GM19455 (cell line): ENCODE measurements at regions not wholly inside any gene's neighbourhood (a gene's known extent, or its start where the extent isn't known, plus 50 kb on each side); places are given as distances from the start of the nearest gene placed in this dataset.

Source experiments
- ATAC-seq: cut with Tn5 transposase; IDR thresholded peaks from one replicate; pipeline ENCODE4 v1.9.1; 2021; ENCODE audit not compliant: unreplicated experiment

GRCh38 chr4:82038936-82039335, 334.9 kb downstream of the HNRNPD start:
- ATAC-seq = no peak

DNA sequence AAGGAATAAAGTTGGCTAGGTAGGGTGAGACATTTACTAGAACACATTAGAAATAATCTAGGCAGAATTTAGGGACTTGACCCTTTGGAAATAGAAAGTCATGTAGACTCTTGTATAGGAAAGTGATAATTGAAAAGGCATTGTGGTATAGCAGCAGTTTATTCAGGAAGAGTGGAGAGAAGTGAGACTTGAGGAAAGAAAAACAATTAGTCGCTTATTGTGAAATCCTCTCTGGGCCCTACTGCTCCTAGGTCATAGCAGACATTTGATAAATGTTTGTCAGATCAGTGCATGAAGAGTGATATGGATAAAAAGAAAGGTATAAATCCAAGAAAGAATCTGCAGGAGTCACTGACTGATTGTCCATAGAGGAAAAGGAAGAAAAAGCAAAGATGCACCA, 337.6 kb downstream of the HNRNPD start:
- no peak for ATAC-seq

DNA sequence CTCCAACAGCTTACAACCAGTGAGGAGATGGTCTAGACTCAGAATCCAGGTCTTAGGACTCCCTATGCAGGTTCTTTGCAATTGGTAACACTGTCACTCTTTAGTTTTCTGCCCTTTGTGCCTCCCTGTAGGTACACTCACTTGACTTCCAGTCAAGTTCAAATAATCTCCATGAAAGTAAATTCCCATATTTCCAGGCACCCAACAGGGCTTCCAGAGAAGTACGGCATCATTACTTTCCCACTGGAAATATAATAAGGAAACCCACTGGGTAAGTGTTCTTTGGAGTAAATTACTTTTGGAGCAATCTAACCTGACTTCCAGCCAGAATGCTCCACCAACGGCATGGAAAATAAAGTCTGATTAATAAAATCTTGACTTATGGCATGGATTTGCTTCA, 338.9 kb downstream of the HNRNPD start:
- ATAC-seq = no peak

- no peak for ATAC-seq
Observed at GRCh38 chr4:82033862-82034261, 339.9 kb downstream of the HNRNPD start.

GRCh38 chr4:82031376-82031927, 342.3 kb downstream of the HNRNPD start:
- no peak for ATAC-seq

GRCh38 chr4:82017680-82018079, 356.1 kb downstream of the HNRNPD start:
- no peak for ATAC-seq

DNA sequence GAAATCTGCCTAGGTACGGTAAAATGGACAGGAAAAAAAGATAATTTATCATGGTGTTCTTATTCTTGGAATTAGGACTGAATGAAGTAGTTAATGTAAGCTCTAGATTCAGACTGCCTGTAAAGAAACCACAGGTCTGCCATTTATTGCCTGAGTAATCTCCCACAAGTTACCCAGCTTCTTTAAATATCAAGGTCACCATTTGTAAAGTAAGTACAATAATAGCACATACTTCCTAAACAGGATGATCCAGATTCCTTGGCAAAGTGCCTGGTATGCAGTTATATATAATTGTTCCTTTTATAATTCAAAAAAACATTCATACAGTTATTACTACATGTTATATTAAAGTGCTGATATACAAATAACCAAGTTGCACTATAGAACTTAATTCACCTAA, 368.6 kb downstream of the HNRNPD start:
- no peak for ATAC-seq

GRCh38 chr4:81997313-81997712, 376.5 kb downstream of the HNRNPD start:
- no peak for ATAC-seq

DNA sequence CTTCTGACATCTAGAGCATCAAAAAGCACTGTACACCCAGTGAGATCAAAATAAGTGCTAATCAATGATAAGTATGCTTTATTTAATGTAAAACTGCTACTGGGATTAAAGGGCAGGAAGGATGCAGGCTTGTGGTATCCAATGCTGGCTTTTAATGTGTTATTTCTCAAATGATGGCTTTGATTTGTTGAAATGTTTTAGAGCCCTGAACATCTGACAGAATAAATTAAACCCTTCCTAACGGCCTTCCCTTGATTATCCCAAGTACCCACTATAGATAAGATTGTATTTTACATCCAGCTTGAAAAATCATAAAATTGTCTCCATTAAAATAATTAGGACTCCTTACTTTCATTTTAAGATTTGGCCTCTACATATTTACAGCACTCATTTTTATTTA, 382.9 kb downstream of the HNRNPD start:
- no peak for ATAC-seq

DNA sequence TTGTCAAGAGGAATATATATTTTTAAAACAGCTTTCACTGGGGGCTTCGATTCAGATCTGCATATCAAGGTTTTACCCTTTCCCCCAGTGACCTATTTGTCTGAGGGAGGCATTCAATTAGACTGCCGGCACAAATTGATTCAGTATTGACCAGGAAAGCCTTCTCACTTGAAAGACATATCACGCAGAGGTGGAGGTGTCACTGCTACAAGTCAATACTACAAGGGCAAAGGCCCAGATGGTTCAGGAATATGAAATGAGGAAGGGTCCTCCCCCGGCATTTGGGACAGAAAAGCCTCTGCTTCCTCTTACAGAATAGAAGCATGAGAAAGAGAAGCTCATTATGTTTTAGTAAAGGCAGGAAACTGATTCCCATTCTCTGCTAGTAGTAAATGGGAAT, 383.6 kb downstream of the HNRNPD start:
- ATAC-seq = no peak

GRCh38 chr4:81989202-81989601, 384.6 kb downstream of the HNRNPD start:
- no peak for ATAC-seq

GRCh38 chr4:81988178-81988577, 385.6 kb downstream of the HNRNPD start:
- ATAC-seq = no peak

DNA sequence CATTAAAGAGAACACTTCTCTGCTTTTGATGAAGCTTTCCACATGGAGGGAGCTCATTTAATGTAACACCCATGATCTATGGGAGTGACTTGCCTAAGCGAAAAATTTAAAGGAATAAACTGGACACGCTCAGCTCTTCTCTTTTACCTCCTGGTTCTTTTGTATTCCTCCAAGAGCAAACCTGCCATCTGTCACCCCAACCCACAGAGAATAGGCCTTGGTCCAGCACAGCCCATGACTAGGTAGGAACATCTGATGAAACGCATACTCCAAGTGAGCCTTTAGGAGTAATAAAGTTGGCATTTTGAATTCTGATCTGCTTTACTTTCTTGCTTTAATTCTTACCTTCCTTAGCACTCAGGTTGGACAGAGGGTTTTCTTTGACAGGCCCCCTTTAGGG, 389.0 kb downstream of the HNRNPD start:
- no peak for ATAC-seq

- no peak for ATAC-seq
Observed at GRCh38 chr4:81982846-81983540, 390.8 kb downstream of the HNRNPD start.

GRCh38 chr4:81981218-81981617, 392.6 kb downstream of the HNRNPD start:
- no peak for ATAC-seq

DNA sequence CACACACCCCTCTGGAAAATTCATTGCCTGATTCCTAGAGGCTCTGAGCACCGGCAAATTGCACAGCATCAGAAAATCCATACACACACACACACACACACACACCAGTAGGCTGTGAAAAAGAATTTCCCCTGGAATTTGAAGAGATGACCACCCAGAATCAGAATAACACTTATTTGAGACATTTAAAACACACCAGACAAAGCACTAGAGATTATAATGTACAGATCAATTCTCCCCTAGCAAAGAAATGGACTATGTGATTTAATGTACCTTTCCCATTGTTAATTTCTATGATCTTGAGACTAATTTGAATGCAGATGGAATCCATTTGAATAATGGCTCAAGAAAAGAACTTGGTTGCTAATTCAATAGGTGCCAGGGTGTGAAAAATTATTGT, 399.3 kb downstream of the HNRNPD start:
- ATAC-seq = no peak

- ATAC-seq = no peak
Observed at GRCh38 chr4:81971637-81972381, 402.0 kb downstream of the HNRNPD start.

- no peak for ATAC-seq
Observed at GRCh38 chr4:81971061-81971460, 402.7 kb downstream of the HNRNPD start.

DNA sequence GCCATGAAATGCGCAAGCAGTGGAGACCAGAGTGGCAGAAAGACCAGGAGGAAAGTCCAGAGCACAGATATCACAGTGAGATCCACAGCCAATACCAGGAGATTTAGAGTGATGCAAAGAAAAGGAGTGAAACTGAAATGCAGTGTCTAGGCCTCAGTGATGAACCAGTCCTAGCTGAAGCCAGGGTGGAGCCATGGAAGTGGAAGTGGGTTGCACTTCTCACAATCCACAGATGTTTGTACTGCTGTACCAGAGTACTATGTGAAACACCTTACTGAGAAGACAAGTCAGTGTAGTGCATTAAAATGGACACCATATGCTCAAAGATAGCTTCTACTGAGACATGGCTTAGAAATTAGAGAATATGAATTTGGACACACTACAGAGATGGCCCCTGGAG, 403.3 kb downstream of the HNRNPD start:
- ATAC-seq = no peak

GRCh38 chr4:81966676-81967075, 407.1 kb downstream of the HNRNPD start:
- ATAC-seq = no peak

- ATAC-seq = no peak
Observed at GRCh38 chr4:81965911-81966310, 407.9 kb downstream of the HNRNPD start.

GRCh38 chr4:81965454-81965853, 408.3 kb downstream of the HNRNPD start:
- ATAC-seq = no peak

DNA sequence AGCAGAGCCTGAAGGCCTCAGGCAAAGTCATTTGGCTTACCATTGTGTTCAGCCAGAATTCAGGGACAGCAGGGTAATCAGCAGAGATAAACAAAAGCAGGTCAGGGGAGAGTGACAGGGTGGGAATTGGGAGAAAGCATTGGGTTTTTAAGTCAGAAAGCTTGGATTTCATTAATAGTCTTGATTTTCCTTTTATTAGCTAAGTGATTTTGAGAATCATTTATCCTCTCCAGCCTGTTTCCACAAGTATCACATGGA, 410.1 kb downstream of the HNRNPD start:
- ATAC-seq = no peak
